HFFc6 (cell line): ENCODE measurements at regions not wholly inside any gene's neighbourhood (a gene's known extent, or its start where the extent isn't known, plus 50 kb on each side); places are given as distances from the start of the nearest gene placed in this dataset.

Source experiments
- DNase-seq: peaks from one replicate; pipeline ENCODE4 v3.0.0-alpha.2; 2018
- H3K27ac Mint-ChIP-seq: 2 replicates; pipeline ENCODE4 v1.8.0; 2020; ENCODE audit warnings: mild to moderate bottlenecking, mixed read lengths
- H3K27me3 Mint-ChIP-seq: 2 replicates; pipeline ENCODE4 v1.8.0; 2021; ENCODE audit warnings: mild to moderate bottlenecking, moderate library complexity, mixed read lengths; ENCODE audit not compliant: insufficient read depth
- H3K36me3 Mint-ChIP-seq: 2 replicates; pipeline ENCODE4 v1.8.0; 2021; ENCODE audit warnings: low read depth, mixed read lengths
- H3K4me1 Mint-ChIP-seq: 2 replicates; pipeline ENCODE4 v1.8.0; 2020; ENCODE audit warnings: low read depth, mixed read lengths
- H3K4me3 Mint-ChIP-seq: 2 replicates; pipeline ENCODE4 v1.8.0; 2020; ENCODE audit warnings: mild to moderate bottlenecking, moderate library complexity, mixed read lengths
- H3K9me3 Mint-ChIP-seq: 2 replicates; pipeline ENCODE4 v1.8.0; 2020; ENCODE audit warnings: mild to moderate bottlenecking, mixed read lengths
- TF ChIP-seq, protein P1 (sequence below): fragments of 200-600 bp; sonication (generic); IDR thresholded peaks from 2 replicates; pipeline ENCODE4 v1.5.0; 2021; ENCODE audit warnings: antibody characterized with exemption, mild to moderate bottlenecking

DNA sequence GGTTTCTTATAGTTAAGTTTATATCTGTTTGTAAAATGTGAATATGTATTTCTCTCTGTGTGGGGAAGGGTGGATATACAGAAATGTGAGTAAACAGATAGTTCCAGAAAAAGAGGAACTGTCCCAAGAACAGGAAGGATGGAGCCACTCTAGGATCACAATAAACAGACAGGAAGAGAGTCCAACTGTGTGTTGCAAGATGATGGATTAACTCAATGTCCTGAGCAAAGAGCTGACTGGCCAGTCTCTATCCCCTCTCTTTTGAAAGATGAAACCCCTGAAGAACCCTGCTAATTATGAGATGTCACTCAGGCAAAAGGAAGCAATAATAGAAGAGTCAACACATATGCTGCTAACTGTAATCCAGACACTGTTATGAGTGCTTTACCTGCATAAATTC lies 202.7 kb downstream of the SEMA6A start:
- H3K27me3 Mint-ChIP-seq: no peaks in the 10 kb centered on the region

DNA sequence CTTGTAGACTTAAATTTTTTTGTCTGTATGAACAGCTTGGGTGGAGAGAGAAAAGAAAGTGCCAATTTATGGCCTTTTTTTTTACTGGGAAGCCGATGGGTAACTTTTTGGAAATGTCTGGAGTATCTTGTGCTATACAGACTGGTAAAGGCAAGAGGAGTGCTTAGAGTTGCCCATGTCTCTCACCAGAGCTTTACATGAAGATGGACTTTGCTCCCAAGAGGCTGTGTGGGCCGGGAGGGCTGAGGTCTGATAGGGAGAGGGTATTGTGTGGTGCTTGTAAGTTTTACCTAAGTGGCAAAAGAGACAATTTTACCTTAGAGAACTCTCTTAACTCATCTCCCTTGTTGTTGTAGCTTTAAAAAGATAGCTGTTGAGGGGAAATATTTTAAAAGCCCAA lies 203.2 kb downstream of the SEMA6A start:
- H3K4me1 Mint-ChIP-seq: peaks cover 9% of the 10 kb centered on the region
- no peak overlapping the region for H3K27ac Mint-ChIP-seq

More for the DNA sequence above, 202.7 kb downstream of the SEMA6A start:
- Mint-ChIP-seq H3K27ac (no peak overlapping the region), H3K9me3 (no peaks in the 10 kb centered on the region), H3K4me3 (no peak overlapping the region), H3K4me1 (peaks cover 13% of the 10 kb centered on the region), H3K36me3 (no peaks in the 10 kb centered on the region)
- DNase-seq: no peak
- TF ChIP-seq, protein P1, sequence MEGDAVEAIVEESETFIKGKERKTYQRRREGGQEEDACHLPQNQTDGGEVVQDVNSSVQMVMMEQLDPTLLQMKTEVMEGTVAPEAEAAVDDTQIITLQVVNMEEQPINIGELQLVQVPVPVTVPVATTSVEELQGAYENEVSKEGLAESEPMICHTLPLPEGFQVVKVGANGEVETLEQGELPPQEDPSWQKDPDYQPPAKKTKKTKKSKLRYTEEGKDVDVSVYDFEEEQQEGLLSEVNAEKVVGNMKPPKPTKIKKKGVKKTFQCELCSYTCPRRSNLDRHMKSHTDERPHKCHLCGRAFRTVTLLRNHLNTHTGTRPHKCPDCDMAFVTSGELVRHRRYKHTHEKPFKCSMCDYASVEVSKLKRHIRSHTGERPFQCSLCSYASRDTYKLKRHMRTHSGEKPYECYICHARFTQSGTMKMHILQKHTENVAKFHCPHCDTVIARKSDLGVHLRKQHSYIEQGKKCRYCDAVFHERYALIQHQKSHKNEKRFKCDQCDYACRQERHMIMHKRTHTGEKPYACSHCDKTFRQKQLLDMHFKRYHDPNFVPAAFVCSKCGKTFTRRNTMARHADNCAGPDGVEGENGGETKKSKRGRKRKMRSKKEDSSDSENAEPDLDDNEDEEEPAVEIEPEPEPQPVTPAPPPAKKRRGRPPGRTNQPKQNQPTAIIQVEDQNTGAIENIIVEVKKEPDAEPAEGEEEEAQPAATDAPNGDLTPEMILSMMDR: no peak

DNA sequence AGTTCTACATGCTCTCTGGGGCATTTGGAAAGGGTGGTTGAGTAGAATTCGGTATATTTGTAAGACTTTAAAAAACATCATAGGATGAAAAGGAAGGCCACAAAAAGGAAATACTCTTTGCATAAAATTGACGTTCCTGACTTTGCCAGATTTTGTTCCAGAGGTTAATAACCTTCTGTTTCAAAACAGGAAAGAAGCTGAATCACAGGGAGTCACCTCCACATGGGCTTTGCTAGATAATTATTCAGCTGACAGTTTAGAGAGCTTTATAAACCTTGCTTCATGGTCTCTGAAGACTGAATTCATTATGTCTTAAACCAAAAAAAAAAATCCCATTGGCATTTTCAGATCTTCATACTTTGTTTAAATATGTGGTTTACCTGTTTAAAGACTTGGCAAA lies 203.7 kb downstream of the SEMA6A start:
- H3K27me3 Mint-ChIP-seq: no peaks in the 10 kb centered on the region
- no peaks in the 10 kb centered on the region for H3K9me3 Mint-ChIP-seq
- peaks cover 8% of the 10 kb centered on the region for H3K4me1 Mint-ChIP-seq
- TF ChIP-seq, protein P1: no peak
- no peak overlapping the region for H3K4me3 Mint-ChIP-seq
- no peak overlapping the region for H3K27ac Mint-ChIP-seq
- DNase-seq: no peak
- H3K36me3 Mint-ChIP-seq: no peaks in the 10 kb centered on the region

More for the DNA sequence above, 203.2 kb downstream of the SEMA6A start:
- H3K4me3 Mint-ChIP-seq: no peak overlapping the region
- no peaks in the 10 kb centered on the region for H3K36me3 Mint-ChIP-seq
- DNase-seq: no peak
- no peaks in the 10 kb centered on the region for H3K9me3 Mint-ChIP-seq
- no peaks in the 10 kb centered on the region for H3K27me3 Mint-ChIP-seq
- TF ChIP-seq, protein P1: no peak

DNA sequence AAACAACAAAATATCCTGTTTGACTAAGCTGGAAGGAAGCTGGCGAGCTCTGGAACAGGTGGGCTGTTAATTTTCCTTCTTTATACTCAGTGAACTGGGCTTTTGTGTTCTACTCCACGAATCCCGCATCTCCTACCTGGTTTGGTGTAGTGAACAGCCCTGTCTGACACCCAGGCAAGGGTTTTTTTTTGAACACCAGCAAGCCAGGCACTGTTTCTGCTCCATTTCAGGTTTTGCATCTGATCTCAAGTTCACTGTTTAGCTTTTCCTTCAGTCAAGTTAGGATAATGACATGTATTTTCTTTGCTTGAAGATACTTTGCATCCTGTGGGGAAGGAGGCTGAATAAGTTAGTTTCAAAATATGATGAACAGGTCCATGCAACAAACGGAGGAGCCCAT lies 204.5 kb downstream of the SEMA6A start:
- Mint-ChIP-seq H3K27ac (no peak overlapping the region), H3K36me3 (no peaks in the 10 kb centered on the region), H3K4me3 (no peak overlapping the region), H3K4me1 (peaks cover 8% of the 10 kb centered on the region), H3K27me3 (no peaks in the 10 kb centered on the region), H3K9me3 (no peaks in the 10 kb centered on the region)
- TF ChIP-seq, protein P1: no peak
- DNase-seq: no peak

DNA sequence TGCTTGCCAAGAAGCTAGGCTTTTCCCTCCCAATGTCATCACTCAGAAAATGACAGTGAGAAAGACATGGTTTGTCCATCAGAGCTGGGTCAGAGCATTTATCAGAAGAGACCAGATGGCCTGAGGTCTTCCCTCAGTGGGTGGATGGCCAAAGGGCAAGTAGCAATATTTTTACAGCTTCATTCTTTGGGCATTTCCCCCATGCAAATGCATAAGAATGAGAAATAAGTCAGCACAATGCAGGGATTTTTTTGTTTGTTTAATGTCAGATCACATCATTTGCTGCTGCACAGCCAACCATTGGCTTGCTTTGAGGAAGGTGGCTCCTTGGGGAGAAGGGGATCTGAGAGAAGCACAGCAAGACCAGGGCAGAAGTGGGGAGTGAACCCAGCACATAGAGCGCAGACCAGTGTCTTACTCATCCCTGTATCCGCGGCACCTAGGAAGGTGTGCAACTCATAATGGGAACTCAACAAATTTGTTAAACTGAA lies 209.6 kb downstream of the SEMA6A start:
- Mint-ChIP-seq H3K36me3 (no peaks in the 10 kb centered on the region), H3K4me3 (no peak overlapping the region), H3K9me3 (no peaks in the 10 kb centered on the region), H3K27me3 (no peaks in the 10 kb centered on the region), H3K4me1 (no peaks in the 10 kb centered on the region), H3K27ac (no peak overlapping the region)
- TF ChIP-seq, protein P1: no peak
- DNase-seq: no peak

DNA sequence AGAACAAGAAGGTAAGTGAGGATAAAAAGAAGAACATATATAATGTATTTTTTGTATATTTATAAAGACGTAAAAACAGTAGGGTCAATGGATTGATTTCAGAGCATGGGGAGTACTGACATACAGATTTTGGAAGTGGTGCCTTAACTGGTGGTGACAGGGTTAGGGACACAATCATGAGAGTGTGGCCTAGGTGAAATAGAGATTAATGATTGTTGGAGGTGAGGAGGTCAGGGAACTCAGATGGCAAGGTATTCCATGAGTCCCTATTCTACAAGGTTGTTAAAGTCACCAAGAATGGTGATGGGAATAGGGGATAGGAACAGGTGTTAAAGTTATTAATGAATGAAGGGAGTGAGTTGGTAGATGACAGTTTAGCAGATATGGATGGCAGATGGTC lies 210.8 kb downstream of the SEMA6A start:
- Mint-ChIP-seq H3K9me3 (no peaks in the 10 kb centered on the region), H3K4me1 (no peaks in the 10 kb centered on the region), H3K4me3 (no peak overlapping the region), H3K27ac (no peak overlapping the region), H3K36me3 (no peaks in the 10 kb centered on the region), H3K27me3 (no peaks in the 10 kb centered on the region)
- TF ChIP-seq, protein P1: no peak
- no peak for DNase-seq
